Stomach (tissue), 8 donors: ENCODE measurements at regions not wholly inside any gene's neighbourhood (a gene's known extent, or its start where the extent isn't known, plus 50 kb on each side); places are given as distances from the start of the nearest gene placed in this dataset.

Source experiments
- DNase-seq, 2 donors: peaks; one replicate each; pipeline versions ENCODE4 v3.0.0 to v3.0.0-alpha.2; 2013 to 2019
- H3K27ac ChIP-seq, 5 donors: fragments of 200-600 bp in 4 of 5; sonication (generic) in 4 of 5; one replicate each; pipeline ENCODE4 v1.5.1; 2013 to 2019; ENCODE audit warnings: mild to moderate bottlenecking in 1 of 5, moderate library complexity in 1 of 5
- H3K27me3 ChIP-seq, 3 donors: fragments of 200-600 bp; sonication (generic); one replicate each; pipeline ENCODE4 v1.5.1; 2017 to 2019; ENCODE audit warnings: mixed run types in 1 of 3
- H3K36me3 ChIP-seq, 4 donors: fragments of 200-600 bp; sonication (generic); 1 replicate in 3 of 4; 2 replicates in 1 of 4; pipeline ENCODE4 v1.5.1; 2016 to 2019
- H3K4me1 ChIP-seq, 4 donors: fragments of 200-600 bp; sonication (generic); one replicate each; pipeline ENCODE4 v1.5.1; 2016 to 2019
- H3K4me3 ChIP-seq, 4 donors: fragments of 200-600 bp; sonication (generic) in 3 of 4; one replicate each; pipeline ENCODE4 v1.5.1; 2016 to 2019; ENCODE audit warnings: mild to moderate bottlenecking in 1 of 4
- H3K9me3 ChIP-seq, 4 donors: fragments of 200-600 bp; sonication (generic); one replicate each; pipeline ENCODE4 v1.5.1; 2016 to 2019
- EP300 ChIP-seq: sonication (generic); formaldehyde crosslinking; IDR thresholded peaks from one replicate; pipeline ENCODE4 v1.6.1; 2017; ENCODE audit warnings: antibody characterized with exemption
- POLR2A ChIP-seq, 4 donors: fragments of 450-650 bp; IDR thresholded peaks; one replicate each; pipeline ENCODE4 v1.6.1; 2016; ENCODE audit warnings: antibody characterized with exemption in 4 of 4, control low read depth in 2 of 4, mild to moderate bottlenecking in 1 of 4, moderate library complexity in 1 of 4
- POLR2AphosphoS5 ChIP-seq, 3 donors: sonication (generic); formaldehyde crosslinking; IDR thresholded peaks; one replicate each; pipeline ENCODE4 v1.6.1; 2016; ENCODE audit warnings: antibody characterized with exemption in 3 of 3
- WGBS, 5 donors: extraction: QIAGEN DNeasy Blood & Tissue Kit in 3 of 5; methylation state at CpG; one replicate each; pipeline versions ENCODE4 v1.1.5 to v1.1.7; 2013 to 2018; 5-methylcytosine and 5-hydroxymethylcytosine counted together
- intact Hi-C: fragments of 100-400 bp; cut with DNase I; formaldehyde crosslinking; loops from one replicate; pipeline ENCODE4 v1.15.1; 2023; ENCODE audit warnings: low total_unique reads
- TF ChIP-seq, protein P1 (sequence below), 7 experiments: fragments of 450-650 bp in 4 of 7; fragments of 200-600 bp in 3 of 7; sonication (generic) in 3 of 7; IDR thresholded peaks; one replicate each; pipeline ENCODE4 v1.5.1; 2016 to 2019; ENCODE audit warnings: antibody characterized with exemption in 7 of 7, control low read depth in 2 of 7, mild to moderate bottlenecking in 1 of 7
- donor health status: healthy with polysubstance abuse.
- donor health status: Bipolar disorder and iron deficiency.
- donor health status: healthy.

DNA sequence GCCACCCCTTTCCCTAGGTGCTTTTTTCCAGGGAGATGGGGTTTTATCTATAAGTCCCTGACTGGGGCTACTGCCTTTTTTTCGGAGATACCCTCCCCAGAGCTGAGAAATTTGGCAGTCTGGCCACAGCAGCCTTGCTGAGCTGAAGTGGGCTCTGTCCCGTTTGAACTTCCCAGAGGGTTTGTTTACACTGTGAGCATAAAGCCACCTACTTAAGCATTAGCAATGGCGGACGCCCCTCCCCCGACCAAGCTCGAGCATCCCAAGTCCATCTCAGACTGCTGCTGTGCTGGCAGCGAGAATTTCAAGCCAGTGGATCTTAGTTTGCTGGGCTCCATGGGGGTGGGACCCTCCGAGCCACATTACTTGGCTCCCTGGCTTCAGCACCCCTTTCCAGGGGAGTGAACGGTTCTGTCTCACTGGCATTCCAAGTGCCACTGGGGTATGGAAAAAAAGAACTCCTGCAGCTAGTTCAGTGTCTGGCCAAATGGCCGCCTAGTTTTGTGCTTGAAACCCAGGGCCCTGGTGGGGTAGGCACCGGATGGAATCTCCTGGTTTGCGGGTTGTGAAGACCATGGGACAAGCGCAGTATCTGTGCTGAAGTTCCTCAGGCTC is 456.4 kb upstream of the HTR2C start:
- Histone ChIP-seq H3K27me3 (peaks cover 0 to 10% (median 0%) of the 10 kb centered on the region in 3 donors), H3K9me3 (no peaks in the 10 kb centered on the region), H3K36me3 (no peaks in the 10 kb centered on the region), H3K4me1 (no peaks in the 10 kb centered on the region), H3K4me3 (no peak overlapping the region), H3K27ac (no peak overlapping the region)
- intact Hi-C loops = no loop called here
- WGBS, 5 donors = 45 to 75% (median 67%) methylated on average over 9 to 13 of the region's 13 CpGs
- no peak for DNase-seq
- TF ChIP-seq POLR2A (IDR thresholded peaks at IDR 0.05) (no peak), POLR2AphosphoS5 (IDR thresholded peaks at IDR 0.05) (no peak), EP300 (no peak)
- TF ChIP-seq, protein P1, sequence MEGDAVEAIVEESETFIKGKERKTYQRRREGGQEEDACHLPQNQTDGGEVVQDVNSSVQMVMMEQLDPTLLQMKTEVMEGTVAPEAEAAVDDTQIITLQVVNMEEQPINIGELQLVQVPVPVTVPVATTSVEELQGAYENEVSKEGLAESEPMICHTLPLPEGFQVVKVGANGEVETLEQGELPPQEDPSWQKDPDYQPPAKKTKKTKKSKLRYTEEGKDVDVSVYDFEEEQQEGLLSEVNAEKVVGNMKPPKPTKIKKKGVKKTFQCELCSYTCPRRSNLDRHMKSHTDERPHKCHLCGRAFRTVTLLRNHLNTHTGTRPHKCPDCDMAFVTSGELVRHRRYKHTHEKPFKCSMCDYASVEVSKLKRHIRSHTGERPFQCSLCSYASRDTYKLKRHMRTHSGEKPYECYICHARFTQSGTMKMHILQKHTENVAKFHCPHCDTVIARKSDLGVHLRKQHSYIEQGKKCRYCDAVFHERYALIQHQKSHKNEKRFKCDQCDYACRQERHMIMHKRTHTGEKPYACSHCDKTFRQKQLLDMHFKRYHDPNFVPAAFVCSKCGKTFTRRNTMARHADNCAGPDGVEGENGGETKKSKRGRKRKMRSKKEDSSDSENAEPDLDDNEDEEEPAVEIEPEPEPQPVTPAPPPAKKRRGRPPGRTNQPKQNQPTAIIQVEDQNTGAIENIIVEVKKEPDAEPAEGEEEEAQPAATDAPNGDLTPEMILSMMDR (IDR thresholded peaks at IDR 0.05) = no peak

- intact Hi-C loops = no loop called here
- Histone ChIP-seq H3K27ac (no peak overlapping the region), H3K36me3 (no peaks in the 10 kb centered on the region), H3K4me1 (no peaks in the 10 kb centered on the region), H3K27me3 (peaks cover 0 to 10% (median 0%) of the 10 kb centered on the region in 3 donors), H3K4me3 (no peak overlapping the region), H3K9me3 (no peaks in the 10 kb centered on the region)
- TF ChIP-seq, protein P1 (IDR thresholded peaks at IDR 0.05) = no peak
- WGBS, 5 donors = 76 to 90% (median 85%) methylated on average over 3 to 5 of the region's 5 CpGs
- no peak for DNase-seq
Measured at GRCh38 chrX:114127005-114127404, 456.9 kb upstream of the HTR2C start.

DNA sequence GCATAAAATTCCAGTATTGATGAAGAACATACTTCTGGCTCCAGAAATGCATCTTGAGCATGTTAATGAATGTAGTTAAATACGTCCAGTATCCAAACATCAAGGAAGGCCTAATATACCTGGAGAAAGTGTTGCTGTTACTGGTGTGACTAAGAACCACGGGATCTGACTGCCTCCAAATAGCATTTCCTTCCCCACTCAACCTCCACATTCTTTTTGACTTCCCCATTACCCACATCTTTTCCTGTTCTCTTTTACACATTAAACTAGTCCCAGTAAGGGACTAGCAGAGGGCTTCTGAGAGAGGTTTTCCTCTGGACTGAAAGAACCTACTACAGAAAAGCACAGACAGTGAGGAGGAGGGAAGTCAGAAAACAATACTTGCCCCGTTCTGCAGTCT is 482.8 kb upstream of the HTR2C start:
- Histone ChIP-seq H3K27me3 (peaks cover 0 to 8% (median 0%) of the 10 kb centered on the region in 3 donors), H3K4me1 (no peaks in the 10 kb centered on the region), H3K9me3 (no peaks in the 10 kb centered on the region), H3K27ac (no peak overlapping the region), H3K36me3 (no peaks in the 10 kb centered on the region), H3K4me3 (no peak overlapping the region)
- intact Hi-C loops = no loop called here
- DNase-seq = no peak
- TF ChIP-seq EP300 (no peak), POLR2A (IDR thresholded peaks at IDR 0.05) (no peak), POLR2AphosphoS5 (IDR thresholded peaks at IDR 0.05) (no peak)
- TF ChIP-seq, protein P1 (IDR thresholded peaks at IDR 0.05) = no peak
- WGBS, 5 donors = 56 to 80% (median 72%) methylated on average over 3 of the region's 3 CpGs

GRCh38 chrX:114097866-114098265 is 486.0 kb upstream of the HTR2C start:
- Histone ChIP-seq H3K27me3 (no peaks in the 10 kb centered on the region), H3K27ac (no peak overlapping the region), H3K4me1 (no peaks in the 10 kb centered on the region), H3K36me3 (no peaks in the 10 kb centered on the region), H3K4me3 (no peak overlapping the region), H3K9me3 (peaks cover 0 to under 1% (median 0%) of the 10 kb centered on the region in 4 donors)
- intact Hi-C loops = no loop called here
- TF ChIP-seq EP300 = no peak
- TF ChIP-seq, protein P1 (IDR thresholded peaks at IDR 0.05) = no peak
- TF ChIP-seq POLR2AphosphoS5 (IDR thresholded peaks at IDR 0.05) = no peak
- TF ChIP-seq POLR2A (IDR thresholded peaks at IDR 0.05) = no peak
- 52 to 66% (median 59%) methylated on average over 2 of the region's 2 CpGs for WGBS, 5 donors
- no peak for DNase-seq
